ENCODE measurements at regions not wholly inside any gene's neighbourhood (a gene's known extent, or its start where the extent isn't known, plus 50 kb on each side); places are given as distances from the start of the nearest gene placed in this dataset.
"Not testable (repeated sequence)": the region's sequence is repeated elsewhere in the genome, so short reads cannot be mapped to it uniquely, and the experiment has no call there.

DNA sequence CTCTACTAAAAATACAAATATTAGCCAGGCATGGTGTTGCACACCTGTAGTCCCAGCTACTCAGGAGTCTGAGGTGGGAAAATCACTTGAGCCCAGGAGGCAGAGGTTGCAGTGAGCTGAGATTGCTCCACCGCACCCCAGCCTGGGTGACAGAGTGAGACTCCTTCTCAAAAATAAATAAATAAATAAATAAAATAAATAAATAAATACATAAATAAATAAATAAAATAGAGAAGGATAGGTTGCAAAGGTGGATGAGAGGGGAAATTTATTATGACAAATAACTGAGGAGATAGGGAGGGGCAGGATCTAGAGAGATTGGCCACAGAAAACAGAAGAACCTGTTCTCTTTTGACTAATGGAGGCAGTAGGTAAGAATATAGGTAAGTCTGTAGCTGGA lies 601.6 kb downstream of the LRRC70 start:
- DNase-seq = not testable (repeated sequence)

DNA sequence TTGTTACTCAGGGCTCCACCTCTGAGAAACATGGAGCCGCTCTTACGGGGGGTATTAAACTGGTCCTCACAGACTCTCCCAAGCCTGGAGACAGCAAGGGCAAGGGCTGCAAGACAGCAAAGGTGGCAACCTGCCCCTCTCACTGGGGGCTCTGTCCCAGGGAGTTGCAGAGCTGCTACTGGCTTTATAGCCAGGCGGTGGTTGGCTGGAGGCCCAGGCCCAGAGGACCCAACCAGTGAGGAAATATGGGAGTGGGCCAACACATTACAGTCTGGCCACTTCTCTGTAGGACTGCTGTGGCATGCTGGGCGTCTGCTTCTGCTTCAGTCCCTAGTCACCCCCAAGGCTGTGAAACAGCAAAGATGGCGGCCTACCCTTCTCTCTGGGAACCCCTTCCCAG lies 597.2 kb downstream of the LRRC70 start:
- no peak for DNase-seq

DNA sequence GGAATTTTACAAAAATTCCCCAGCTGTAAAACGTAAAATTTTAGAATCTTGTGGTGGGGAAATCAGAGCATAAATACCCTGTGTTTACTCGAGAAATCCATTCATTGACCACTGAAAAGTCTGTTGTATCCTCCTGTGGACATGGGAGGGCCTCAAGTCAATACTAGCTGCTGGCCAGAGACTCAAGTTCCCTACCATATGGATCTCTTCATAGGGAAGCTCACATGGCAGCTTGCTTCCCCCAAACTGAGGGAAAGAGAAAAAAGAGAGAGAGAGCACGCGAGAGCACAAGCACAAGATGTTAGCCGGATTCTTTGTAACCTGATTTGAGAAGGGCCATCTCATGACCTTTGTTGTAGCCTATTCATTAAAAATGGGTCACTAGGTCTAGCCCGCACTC lies 591.9 kb downstream of the LRRC70 start:
- DNase-seq = no peak

DNA sequence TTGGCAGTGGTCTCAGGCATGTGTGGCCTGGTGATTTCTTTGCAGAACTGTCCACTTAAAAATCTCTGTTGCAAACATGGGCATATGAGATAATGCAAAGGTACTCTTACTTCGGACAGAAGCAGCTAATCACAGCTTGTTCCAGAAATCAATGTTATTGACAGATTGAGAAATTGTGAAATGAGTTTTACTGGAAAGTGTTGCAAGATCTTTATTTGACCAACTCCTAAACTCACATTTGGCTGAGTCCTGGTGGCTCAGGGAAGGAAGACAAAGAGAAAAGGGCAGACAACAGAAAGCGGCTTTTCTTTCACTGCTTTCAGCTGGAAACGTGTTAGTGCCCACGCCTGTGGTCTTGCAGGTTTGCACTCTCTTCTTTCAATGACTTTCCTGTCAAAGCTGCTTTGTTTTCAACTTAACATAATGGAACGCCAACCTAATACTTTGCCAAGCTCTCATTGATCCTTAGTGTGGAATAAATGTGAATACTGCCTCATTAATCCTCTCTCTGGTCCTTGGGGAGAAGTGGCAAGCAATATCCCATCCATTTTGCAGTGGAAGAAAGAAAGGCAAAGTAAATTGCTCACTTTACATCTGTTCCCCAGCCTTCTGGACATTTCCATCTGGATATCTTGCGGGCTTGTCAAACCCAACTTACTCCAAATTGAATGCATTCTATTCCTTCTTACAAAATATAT lies 586.4 kb downstream of the LRRC70 start:
- DNase-seq = no peak

GRCh38 chr5:63164339-63164738 lies 585.7 kb downstream of the LRRC70 start:
- DNase-seq = no peak

- DNase-seq = no peak
Observed at GRCh38 chr5:63155310-63155631, 576.7 kb downstream of the LRRC70 start.

DNA sequence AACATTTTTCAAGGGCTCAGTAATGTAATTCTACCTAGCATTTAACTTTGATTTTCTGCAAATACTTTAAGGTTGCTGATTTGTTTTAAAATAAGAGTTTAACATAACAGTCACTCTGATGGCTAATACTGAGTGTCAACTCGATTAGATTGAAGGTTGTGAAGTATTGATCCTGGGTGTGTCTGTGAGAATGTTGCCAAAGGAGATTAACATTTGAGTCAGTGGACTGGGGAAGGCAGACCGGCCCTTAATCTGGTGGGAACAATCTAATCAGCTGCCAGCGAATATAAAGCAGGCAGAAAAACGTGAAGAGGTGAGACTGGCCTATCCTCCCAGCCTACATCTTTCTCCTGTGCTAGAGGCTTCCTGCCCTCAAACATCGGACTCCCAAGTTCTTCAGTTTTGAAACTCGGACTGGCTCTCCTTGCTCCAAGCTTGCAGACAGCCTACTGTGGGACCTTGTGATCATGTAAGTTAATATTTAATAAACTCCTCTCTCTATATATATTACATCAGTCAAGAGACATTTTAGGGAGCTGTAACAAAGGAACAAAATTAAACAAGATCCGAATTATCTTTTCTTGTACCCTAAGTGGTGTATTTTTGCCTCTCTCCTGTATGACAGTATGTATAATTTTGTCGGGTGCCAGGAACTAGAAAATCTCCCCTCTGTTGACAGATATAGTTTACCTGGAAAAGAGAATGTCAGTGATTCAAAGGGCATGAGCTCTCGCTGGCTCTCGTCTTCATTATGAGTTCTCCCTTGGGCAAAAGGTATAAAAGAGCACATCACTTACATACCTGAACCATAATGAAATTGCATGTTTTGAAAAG lies 576.1 kb downstream of the LRRC70 start:
- DNase-seq = no peak

GRCh38 chr5:63152871-63153270 lies 574.3 kb downstream of the LRRC70 start:
- no peak for DNase-seq

DNA sequence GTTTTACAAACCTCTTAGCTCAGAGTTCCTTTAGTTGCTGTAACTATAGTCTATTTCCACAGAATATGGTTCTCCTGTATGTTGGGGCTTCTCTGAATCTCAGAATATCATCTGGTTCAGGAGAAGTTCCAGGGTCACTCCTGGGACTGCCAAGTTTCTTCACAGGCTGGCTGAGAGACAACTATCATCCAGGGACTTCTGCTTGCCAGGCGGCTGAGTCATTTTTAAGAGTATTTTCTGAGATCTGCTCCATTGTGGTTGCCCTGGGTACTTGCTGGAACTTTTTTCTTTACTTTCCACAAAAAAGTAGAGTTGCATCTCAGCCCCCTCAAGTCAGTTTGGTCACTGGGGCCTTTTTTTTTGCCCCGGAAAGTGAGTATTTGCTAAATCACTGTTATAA lies 566.5 kb downstream of the LRRC70 start:
- no peak for DNase-seq

GRCh38 chr5:63141591-63141990 lies 563.0 kb downstream of the LRRC70 start:
- no peak for DNase-seq

DNA sequence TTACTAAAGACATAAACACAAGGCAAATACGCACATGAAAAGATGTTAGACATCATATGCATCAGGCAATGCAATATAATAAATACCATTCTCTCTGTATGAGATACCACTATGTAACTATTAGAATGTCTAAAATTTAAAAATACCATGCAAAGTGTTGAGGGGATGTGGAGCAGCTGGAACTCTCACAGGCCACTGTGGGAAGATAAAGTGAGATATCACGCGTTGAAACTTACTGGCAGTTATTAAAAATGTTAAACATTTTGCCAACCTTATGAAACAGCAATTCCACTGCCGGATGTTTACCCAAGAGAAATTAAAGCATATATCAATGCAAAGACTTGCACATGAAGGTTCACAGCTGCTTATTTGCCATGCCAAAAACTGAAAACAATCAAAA lies 556.7 kb downstream of the LRRC70 start:
- DNase-seq = no peak

DNA sequence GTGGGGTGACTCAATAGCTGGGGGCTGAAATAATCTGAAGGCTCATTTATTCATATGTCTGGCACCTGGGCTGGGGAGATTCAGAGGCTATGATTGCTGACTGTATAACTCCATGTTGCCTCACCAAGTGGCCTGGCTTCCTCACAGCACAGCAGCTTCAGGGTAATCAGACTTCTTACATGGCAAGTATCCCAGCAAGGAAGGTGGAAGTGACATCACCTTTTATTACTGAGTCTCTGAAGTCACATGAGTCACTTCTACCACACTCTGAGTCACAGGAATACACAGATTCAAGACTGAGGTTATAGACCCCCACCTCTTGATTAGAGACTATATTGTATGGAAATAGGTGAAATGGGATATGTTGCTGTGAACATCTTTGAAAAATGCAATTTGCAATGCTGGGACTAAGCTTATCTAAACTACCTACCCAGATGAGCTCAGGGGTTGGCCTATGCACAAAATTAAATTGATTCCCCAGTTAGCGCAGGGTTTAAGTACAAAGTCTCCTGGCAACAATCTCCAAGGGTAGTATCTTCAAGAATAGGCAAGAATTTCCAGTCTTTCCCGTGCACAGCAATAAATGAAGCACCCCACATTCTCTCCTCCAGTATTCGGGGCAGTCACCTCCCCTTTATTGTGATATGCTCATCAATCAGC lies 553.1 kb downstream of the LRRC70 start:
- DNase-seq = no peak

DNA sequence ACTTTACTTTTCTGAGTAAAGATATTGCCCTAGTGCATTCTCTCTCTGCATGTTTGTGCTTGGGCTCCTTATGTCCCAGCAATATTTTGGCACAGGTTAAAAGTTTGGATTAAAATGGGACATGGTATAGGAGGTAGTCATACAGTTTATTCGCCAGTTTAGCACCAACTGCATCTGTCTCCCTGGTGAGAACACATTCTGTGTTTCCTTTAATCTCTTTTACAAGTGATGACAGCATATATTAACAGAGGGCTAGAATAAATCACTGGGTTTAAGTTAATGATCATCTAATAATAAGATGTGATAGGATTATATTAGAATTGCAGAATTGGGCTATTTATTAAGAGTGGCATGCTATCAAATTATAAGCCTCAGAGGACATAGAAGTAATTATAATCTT lies 550.1 kb downstream of the LRRC70 start:
- DNase-seq = no peak

DNA sequence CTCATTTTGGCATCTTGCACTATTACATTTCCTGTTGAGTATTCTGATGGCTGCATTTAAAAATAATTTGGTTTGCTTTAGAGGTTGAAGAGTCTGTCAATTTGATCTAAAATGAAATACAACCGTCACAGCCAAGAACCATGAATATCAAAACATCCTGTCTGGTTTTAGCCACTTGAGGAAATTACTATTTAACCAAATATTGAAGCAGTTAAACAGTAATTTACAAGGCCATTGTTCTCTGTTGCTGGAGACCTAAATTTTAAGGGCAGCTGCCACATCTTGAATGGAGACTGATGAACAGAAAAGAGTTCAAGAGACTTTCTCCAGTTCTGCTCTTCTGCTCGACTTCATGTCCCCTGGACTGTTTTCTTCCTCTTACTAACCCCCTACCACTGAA lies 549.4 kb downstream of the LRRC70 start:
- DNase-seq = no peak

DNA sequence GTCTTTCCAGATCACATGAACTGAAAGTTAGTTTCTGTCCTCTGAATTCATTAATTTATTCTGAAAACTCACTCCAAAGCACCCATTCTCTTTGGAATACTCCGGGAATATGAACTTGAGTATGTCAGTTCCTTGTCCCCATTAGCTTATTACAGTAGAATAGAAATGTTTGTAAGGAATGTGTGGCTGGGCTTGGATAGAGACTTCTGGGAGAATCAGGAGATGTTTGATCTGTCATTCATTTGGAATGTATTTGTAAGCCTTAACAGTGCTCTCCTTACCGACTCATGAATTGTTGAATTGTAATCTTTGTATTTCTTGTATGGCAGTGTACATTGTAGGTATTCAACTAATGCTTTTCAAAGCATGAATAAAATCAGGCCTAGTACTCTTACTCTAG lies 548.4 kb downstream of the LRRC70 start:
- DNase-seq = no peak

GRCh38 chr5:63125862-63126261 lies 547.2 kb downstream of the LRRC70 start:
- peak in 1 of 2 donors; percentile 0 for DNase-seq

- DNase-seq = no peak
Observed at GRCh38 chr5:63125392-63125791, 546.8 kb downstream of the LRRC70 start.

- no peak for DNase-seq
Observed at GRCh38 chr5:63124266-63124665, 545.6 kb downstream of the LRRC70 start.

- no peak for DNase-seq
Observed at GRCh38 chr5:63121471-63121870, 542.9 kb downstream of the LRRC70 start.

DNA sequence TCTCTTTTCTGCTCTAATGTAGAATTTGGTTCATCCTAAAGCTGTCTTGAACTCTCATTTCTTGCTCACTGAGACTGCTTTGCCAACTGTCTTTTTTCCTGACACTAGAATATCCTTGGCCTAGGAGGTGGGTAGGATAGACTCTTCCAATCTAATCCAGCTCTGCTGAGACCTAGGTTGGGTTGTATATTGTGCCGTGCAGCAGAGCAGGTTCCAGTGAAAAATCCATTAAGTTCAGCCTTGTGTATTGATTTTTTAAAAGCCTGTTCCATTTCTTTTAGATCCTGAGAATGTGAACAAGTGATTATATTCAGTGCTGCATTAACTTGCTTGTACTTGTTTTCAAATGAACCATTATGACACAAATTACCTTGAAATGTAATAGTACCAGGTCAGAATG lies 539.6 kb downstream of the LRRC70 start:
- DNase-seq = no peak

GRCh38 chr5:63111891-63112290 lies 533.3 kb downstream of the LRRC70 start:
- no peak for DNase-seq

DNA sequence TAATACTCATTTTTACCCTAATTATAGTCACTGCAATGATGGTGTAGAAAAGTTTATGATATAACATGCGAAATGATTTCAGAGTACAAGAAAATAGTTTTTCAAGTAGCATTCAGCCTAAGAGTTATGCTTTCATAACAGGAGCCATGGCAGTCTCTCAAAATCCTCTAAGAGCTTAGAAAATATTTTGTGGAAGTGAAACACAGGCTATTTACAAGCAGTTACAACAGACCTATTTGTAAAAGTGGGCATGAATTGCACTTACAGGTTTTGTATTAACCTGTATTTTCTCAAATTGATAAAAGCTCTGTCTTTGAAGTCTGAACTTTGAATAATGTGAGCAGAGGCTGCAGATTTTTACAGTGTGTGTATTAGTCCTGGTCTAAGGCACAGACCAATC lies 523.3 kb downstream of the LRRC70 start:
- DNase-seq = no peak

- DNase-seq = no peak
Observed at GRCh38 chr5:63097286-63097685, 518.7 kb downstream of the LRRC70 start.

DNA sequence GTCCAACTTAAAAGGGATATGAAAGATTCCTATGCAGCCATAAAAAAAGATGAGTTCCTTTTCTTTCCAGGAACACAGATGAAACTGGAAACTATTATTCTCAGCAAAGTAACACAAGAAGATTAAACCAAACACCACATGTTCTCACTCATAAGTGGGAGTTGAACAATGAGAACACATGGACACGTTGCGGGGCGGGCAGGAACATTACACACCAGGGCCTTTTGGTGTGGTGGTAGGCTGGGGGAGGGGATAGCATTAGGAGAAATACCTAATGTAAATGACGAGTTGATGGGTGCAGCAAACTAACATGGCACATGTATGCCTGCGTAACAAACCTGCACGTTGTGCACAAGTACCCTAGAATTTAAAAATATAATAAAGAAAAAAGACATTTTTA lies 516.1 kb downstream of the LRRC70 start:
- no peak for DNase-seq
